Myocyte (in vitro differentiated cells): ENCODE measurements at regions not wholly inside any gene's neighbourhood (a gene's known extent, or its start where the extent isn't known, plus 50 kb on each side); places are given as distances from the start of the nearest gene placed in this dataset.
"Not testable (repeated sequence)": the region's sequence is repeated elsewhere in the genome, so short reads cannot be mapped to it uniquely, and the experiment has no call there.

ENCODE experiments used
- DNase-seq: peaks from one replicate; pipeline ENCODE4 v3.0.0-alpha.2; 2012; ENCODE audit warnings: low read depth

- no peak for DNase-seq
These were observed 818.5 kb downstream of the XPNPEP1 start for GRCh38 chr10:109104806-109105205.

GRCh38 chr10:109103278-109103677 is 820.0 kb downstream of the XPNPEP1 start:
- DNase-seq = no peak

GRCh38 chr10:109089779-109090178 is 833.5 kb downstream of the XPNPEP1 start:
- no peak for DNase-seq

GRCh38 chr10:109071539-109071938 is 851.8 kb downstream of the XPNPEP1 start:
- DNase-seq = no peak

- no peak for DNase-seq
These were observed 852.8 kb downstream of the XPNPEP1 start for GRCh38 chr10:109070492-109070891.

- no peak for DNase-seq
These were observed 856.3 kb downstream of the XPNPEP1 start for GRCh38 chr10:109067031-109067430.

GRCh38 chr10:109065821-109066220 is 857.5 kb downstream of the XPNPEP1 start:
- no peak for DNase-seq

- peak; percentile 47 for DNase-seq
These were observed 860.9 kb downstream of the XPNPEP1 start for GRCh38 chr10:109062371-109062770.

GRCh38 chr10:109055243-109055642 is 868.1 kb downstream of the XPNPEP1 start:
- DNase-seq = no peak

GRCh38 chr10:109047856-109048255 is 875.5 kb downstream of the XPNPEP1 start:
- DNase-seq = no peak

- DNase-seq = not testable (repeated sequence)
These were observed 876.9 kb downstream of the XPNPEP1 start for GRCh38 chr10:109046427-109046826.

GRCh38 chr10:109040622-109041021 is 882.7 kb downstream of the XPNPEP1 start:
- DNase-seq = no peak

- no peak for DNase-seq
These were observed 885.3 kb downstream of the XPNPEP1 start for GRCh38 chr10:109037978-109038377.

- no peak for DNase-seq
These were observed 892.6 kb downstream of the XPNPEP1 start for GRCh38 chr10:109030581-109031210.

- peak; percentile 10 for DNase-seq
These were observed 893.4 kb downstream of the XPNPEP1 start for GRCh38 chr10:109029870-109030269.

GRCh38 chr10:109027534-109028185 is 895.7 kb downstream of the XPNPEP1 start:
- peak; percentile 9 for DNase-seq

- no peak for DNase-seq
These were observed 898.1 kb downstream of the XPNPEP1 start for GRCh38 chr10:109025172-109025571.

- peak; percentile 30 for DNase-seq
These were observed 900.8 kb downstream of the XPNPEP1 start for GRCh38 chr10:109022417-109023049.

- peak; percentile 15 for DNase-seq
These were observed 904.3 kb downstream of the XPNPEP1 start for GRCh38 chr10:109019001-109019424.

- DNase-seq = peak; percentile 8
These were observed 915.8 kb downstream of the XPNPEP1 start for GRCh38 chr10:109007514-109007913.

- no peak for DNase-seq
These were observed 932.9 kb downstream of the XPNPEP1 start for GRCh38 chr10:108990441-108990840.

- DNase-seq = no peak
These were observed 933.3 kb downstream of the XPNPEP1 start for GRCh38 chr10:108989976-108990375.

GRCh38 chr10:108982159-108982558 is 941.2 kb downstream of the XPNPEP1 start:
- no peak for DNase-seq
